Panc1 (cell line): ENCODE measurements at regions not wholly inside any gene's neighbourhood (a gene's known extent, or its start where the extent isn't known, plus 50 kb on each side); places are given as distances from the start of the nearest gene placed in this dataset.

Experiments used
- ATAC-seq: fragments of 200-7000 bp; cut with Tn5 transposase; 2 replicates; pipeline ENCODE4 v1.9.1; 2020; ENCODE audit warnings: mild to moderate bottlenecking, moderate library complexity
- BruUV-seq: library from RNA; stranded (reverse); fragments of 400-500 nt; replicated peaks from 2 replicates; lab custom pipeline; 2021; lab: Mats Ljungman, UMichigan
- CTCF ChIA-PET: fragments of 300-600 bp; sonication (Branson Sonifier 250); formaldehyde crosslinking; loops from one replicate; lab custom pipeline; 2022; ENCODE audit warnings: antibody characterized with exemption; lab: Charles Lee
- POLR2A ChIA-PET: fragments of 300-600 bp; sonication (Branson Sonifier 250); formaldehyde crosslinking; loops from one replicate; lab custom pipeline; 2022; ENCODE audit warnings: antibody characterized with exemption; lab: Charles Lee
- DNase-seq: peaks from one replicate; pipeline ENCODE4 v3.0.0-alpha.2; 2010; ENCODE audit warnings: low read depth, low spot score
- H3K27ac ChIP-seq: 2 replicates; pipeline ENCODE4 v1.5.1; 2011; ENCODE audit warnings: mild to moderate bottlenecking, low read length, inconsistent platforms
- H3K27me3 ChIP-seq: fragments of 200-500 bp; sonication (Bioruptor generic); 2 replicates; pipeline ENCODE4 v1.6.0; 2014; ENCODE audit warnings: low read length, inconsistent platforms; ENCODE audit not compliant: control insufficient read depth, insufficient read depth
- H3K36me3 ChIP-seq: fragments of 200-500 bp; sonication (Bioruptor generic); 2 replicates; pipeline ENCODE4 v1.5.1; 2014; ENCODE audit warnings: inconsistent platforms, mild to moderate bottlenecking, low read length, moderate library complexity; ENCODE audit not compliant: control insufficient read depth, insufficient read depth
- H3K4me1 ChIP-seq: 2 replicates; pipeline ENCODE4 v1.5.1; 2011; ENCODE audit warnings: inconsistent platforms, mild to moderate bottlenecking, low read length, moderate library complexity; ENCODE audit not compliant: control insufficient read depth, insufficient read depth
- H3K4me3 ChIP-seq, 2 experiments: 2 replicates each; pipeline ENCODE4 v1.5.1; 2011 to 2012; ENCODE audit warnings: low read depth in 2 of 2, low read length in 2 of 2, mild to moderate bottlenecking in 2 of 2, inconsistent platforms in 1 of 2, moderate library complexity in 1 of 2
- H3K9me3 ChIP-seq: fragments of 200-500 bp; sonication (Bioruptor generic); 2 replicates; pipeline ENCODE4 v1.5.1; 2014; ENCODE audit warnings: low read depth, mild to moderate bottlenecking, inconsistent platforms, low read length, moderate library complexity; ENCODE audit not compliant: control insufficient read depth, insufficient read depth
- CTCF ChIP-seq: fragments of 450-650 bp; IDR thresholded peaks from 2 replicates; pipeline ENCODE4 v1.5.1; 2017; ENCODE audit warnings: mild to moderate bottlenecking
- POLR2AphosphoS5 ChIP-seq: IDR thresholded peaks from 2 replicates; pipeline ENCODE4 v1.6.1; 2012; ENCODE audit warnings: mild to moderate bottlenecking, low read depth, low read length, moderate library complexity
- REST ChIP-seq, 2 experiments: IDR thresholded peaks; 2 replicates each; pipeline ENCODE4 v1.6.1; 2011 to 2012; ENCODE audit warnings: low read depth in 2 of 2, control low read depth in 1 of 2, low read length in 1 of 2, mild to moderate bottlenecking in 1 of 2, moderate library complexity in 1 of 2; ENCODE audit not compliant: insufficient read depth in 1 of 2
- SIN3A ChIP-seq: IDR thresholded peaks from 2 replicates; pipeline ENCODE4 v1.6.1; 2012; ENCODE audit warnings: low read depth, mild to moderate bottlenecking, low read length, moderate library complexity, borderline replicate concordance; ENCODE audit not compliant: insufficient read depth
- TCF7L2 ChIP-seq: IDR thresholded peaks from 2 replicates; pipeline ENCODE4 v1.6.1; 2011; ENCODE audit warnings: mild to moderate bottlenecking, low read depth, low read length, inconsistent platforms
- in situ Hi-C: cut with HindIII; loops from 2 replicates; pipeline ENCODE4 v1.10.0; 2016; ENCODE audit warnings: low sequenced_read_pairs, low pct_unique_long_range_greater_than_20kb
- intact Hi-C: fragments of 100-400 bp; cut with micrococcal nuclease; formaldehyde crosslinking; loops from one replicate; pipeline ENCODE4 v1.10.0; 2022; ENCODE audit not compliant: unreplicated experiment

GRCh38 chr6:139443231-139444112 lies 69.0 kb upstream of the CITED2 start:
- BruUV-seq = no TSS peak
- CTCF ChIA-PET = no interaction called here
- no peak for DNase-seq
- intact Hi-C loops (no loop called here), in situ Hi-C loops (no loop called here)
- H3K9me3 ChIP-seq = no peaks in the 10 kb centered on the region
- no peaks in the 10 kb centered on the region for H3K36me3 ChIP-seq
- H3K27me3 ChIP-seq = no peaks in the 10 kb centered on the region
- no peak for TF ChIP-seq SIN3A
- TF ChIP-seq TCF7L2 = no peak
- TF ChIP-seq CTCF = no peak
- TF ChIP-seq POLR2AphosphoS5 = no peak
- no peak for TF ChIP-seq REST (IDR thresholded peaks at IDR 0.05; ENCODE audit: insufficient read depth in 1 of 2, low read depth in 2 of 2, low read length in 1 of 2)
- H3K4me1 ChIP-seq = no peaks in the 10 kb centered on the region
- no peak for ATAC-seq
- no peak overlapping the region for H3K27ac ChIP-seq
- POLR2A ChIA-PET = no interaction called here
- H3K4me3 ChIP-seq = no peak overlapping the region

GRCh38 chr6:139442188-139442671 lies 67.8 kb upstream of the CITED2 start:
- Histone ChIP-seq H3K36me3 (no peaks in the 10 kb centered on the region), H3K4me3 (no peak overlapping the region), H3K4me1 (no peaks in the 10 kb centered on the region), H3K27ac (0 out of 2 replicates have a peak overlapping the region, but pooled peaks have one; percentile 14), H3K27me3 (no peaks in the 10 kb centered on the region), H3K9me3 (no peaks in the 10 kb centered on the region)
- no peak for TF ChIP-seq CTCF
- no peak for TF ChIP-seq TCF7L2
- TF ChIP-seq POLR2AphosphoS5 = no peak
- no peak for TF ChIP-seq SIN3A
- no peak for TF ChIP-seq REST (IDR thresholded peaks at IDR 0.05; ENCODE audit: insufficient read depth in 1 of 2, low read depth in 2 of 2, low read length in 1 of 2)
- in situ Hi-C loops = no loop called here
- intact Hi-C loops = no loop called here
- ATAC-seq = no peak
- no TSS peak for BruUV-seq
- ChIA-PET POLR2A (interaction anchor here (0.6 kb wide), 1 partner anchor 68 kb away, joined by 4 read pairs; the partner anchor contains the start of gene CITED2), CTCF (no interaction called here)
- no peak for DNase-seq
